GM19452 (cell line): ENCODE measurements at regions not wholly inside any gene's neighbourhood (a gene's known extent, or its start where the extent isn't known, plus 50 kb on each side); places are given as distances from the start of the nearest gene placed in this dataset.

Experiments used
- ATAC-seq: cut with Tn5 transposase; IDR thresholded peaks from one replicate; pipeline ENCODE4 v1.9.1; 2021; ENCODE audit not compliant: unreplicated experiment

- ATAC-seq: no peak
Measured at GRCh38 chr5:33277061-33277650, 163.6 kb upstream of the TARS1 start.

- no peak for ATAC-seq
Measured at GRCh38 chr5:33281431-33281843, 159.3 kb upstream of the TARS1 start.

- no peak for ATAC-seq
Measured at GRCh38 chr5:33282157-33282556, 158.6 kb upstream of the TARS1 start.

GRCh38 chr5:33282696-33283095 lies 158.1 kb upstream of the TARS1 start:
- ATAC-seq: no peak

- no peak for ATAC-seq
Measured at GRCh38 chr5:33283243-33283642, 157.5 kb upstream of the TARS1 start.

GRCh38 chr5:33284681-33285080 lies 156.1 kb upstream of the TARS1 start:
- ATAC-seq: no peak

- ATAC-seq: no peak
Measured at GRCh38 chr5:33287242-33287641, 153.5 kb upstream of the TARS1 start.

- no peak for ATAC-seq
Measured at GRCh38 chr5:33291216-33292000, 149.4 kb upstream of the TARS1 start.

- ATAC-seq: no peak
Measured at GRCh38 chr5:33297760-33298216, 143.0 kb upstream of the TARS1 start.

- ATAC-seq: peak; percentile 36
Measured at GRCh38 chr5:33299621-33300208, 141.1 kb upstream of the TARS1 start.

- ATAC-seq: peak; percentile 66
Measured at GRCh38 chr5:33300209-33300742, 140.5 kb upstream of the TARS1 start.

- no peak for ATAC-seq
Measured at GRCh38 chr5:33303579-33304095, 137.1 kb upstream of the TARS1 start.

- ATAC-seq: no peak
Measured at GRCh38 chr5:33304601-33305000, 136.2 kb upstream of the TARS1 start.

GRCh38 chr5:33305572-33305971 lies 135.2 kb upstream of the TARS1 start:
- no peak for ATAC-seq

GRCh38 chr5:33306758-33307157 lies 134.0 kb upstream of the TARS1 start:
- no peak for ATAC-seq

GRCh38 chr5:33308586-33308985 lies 132.2 kb upstream of the TARS1 start:
- ATAC-seq: no peak

- no peak for ATAC-seq
Measured at GRCh38 chr5:33309068-33309467, 131.7 kb upstream of the TARS1 start.

- no peak for ATAC-seq
Measured at GRCh38 chr5:33309536-33310345, 131.0 kb upstream of the TARS1 start.

- no peak for ATAC-seq
Measured at GRCh38 chr5:33310451-33310850, 130.3 kb upstream of the TARS1 start.

GRCh38 chr5:33311893-33312292 lies 128.9 kb upstream of the TARS1 start:
- ATAC-seq: no peak
